ENCODE measurements at regions not wholly inside any gene's neighbourhood (a gene's known extent, or its start where the extent isn't known, plus 50 kb on each side); places are given as distances from the start of the nearest gene placed in this dataset.

DNA sequence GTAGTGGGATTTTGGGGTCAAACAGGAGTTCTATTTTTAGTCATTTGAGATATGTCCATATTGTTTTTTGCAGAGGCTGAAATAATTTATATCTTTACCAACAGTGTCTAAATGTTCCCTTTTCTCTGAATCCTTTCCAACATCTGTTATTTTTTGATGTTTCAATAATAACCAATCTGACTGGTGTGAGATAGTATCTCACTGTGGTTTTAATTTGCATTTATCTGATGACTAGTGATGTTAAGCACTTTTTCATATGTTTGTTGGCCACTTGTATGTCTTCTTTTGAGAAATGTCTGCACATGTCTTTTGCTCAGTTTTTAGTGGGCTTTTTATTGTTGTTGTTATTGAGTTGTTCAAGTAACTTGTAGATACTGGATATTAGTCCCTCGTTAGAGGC lies 1325.0 kb downstream of the BRINP3 start:
- TF ChIP-seq EZH2 (IDR thresholded peaks at IDR 0.05) (no peak), POLR2AphosphoS5 (IDR thresholded peaks at IDR 0.05; ENCODE audit: borderline replicate concordance, low read depth, low read length) (no peak)

All from SK-N-MC (cell line).